GM19351 (cell line): ENCODE measurements at regions not wholly inside any gene's neighbourhood (a gene's known extent, or its start where the extent isn't known, plus 50 kb on each side); places are given as distances from the start of the nearest gene placed in this dataset.
"Not testable (repeated sequence)": the region's sequence is repeated elsewhere in the genome, so short reads cannot be mapped to it uniquely, and the experiment has no call there.

Source experiments
- ATAC-seq: cut with Tn5 transposase; IDR thresholded peaks from one replicate; pipeline ENCODE4 v1.9.1; 2021; ENCODE audit warnings: mild to moderate bottlenecking, moderate library complexity; ENCODE audit not compliant: unreplicated experiment

DNA sequence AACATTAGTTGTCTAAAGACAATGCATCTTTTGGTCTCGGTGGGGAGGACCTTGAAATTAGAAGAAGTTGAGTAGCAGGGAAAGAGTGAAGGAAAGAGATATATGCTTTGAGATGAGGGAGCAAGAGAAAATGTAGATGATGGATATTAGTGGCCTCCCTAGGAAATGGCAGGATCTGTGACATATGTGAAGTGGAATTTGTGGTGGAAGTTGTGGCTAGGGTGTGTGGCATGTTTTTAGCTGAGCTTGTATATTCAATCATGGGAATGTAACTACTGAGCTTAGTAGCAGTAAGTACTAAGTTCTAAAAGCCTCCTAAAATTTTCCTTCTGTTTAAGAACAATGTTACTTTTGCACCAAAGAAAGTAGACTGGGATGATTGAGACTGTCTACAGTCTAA is 382.8 kb upstream of the CTSO start:
- no peak for ATAC-seq

GRCh38 chr4:156335721-156336120 is 382.1 kb upstream of the CTSO start:
- no peak for ATAC-seq

DNA sequence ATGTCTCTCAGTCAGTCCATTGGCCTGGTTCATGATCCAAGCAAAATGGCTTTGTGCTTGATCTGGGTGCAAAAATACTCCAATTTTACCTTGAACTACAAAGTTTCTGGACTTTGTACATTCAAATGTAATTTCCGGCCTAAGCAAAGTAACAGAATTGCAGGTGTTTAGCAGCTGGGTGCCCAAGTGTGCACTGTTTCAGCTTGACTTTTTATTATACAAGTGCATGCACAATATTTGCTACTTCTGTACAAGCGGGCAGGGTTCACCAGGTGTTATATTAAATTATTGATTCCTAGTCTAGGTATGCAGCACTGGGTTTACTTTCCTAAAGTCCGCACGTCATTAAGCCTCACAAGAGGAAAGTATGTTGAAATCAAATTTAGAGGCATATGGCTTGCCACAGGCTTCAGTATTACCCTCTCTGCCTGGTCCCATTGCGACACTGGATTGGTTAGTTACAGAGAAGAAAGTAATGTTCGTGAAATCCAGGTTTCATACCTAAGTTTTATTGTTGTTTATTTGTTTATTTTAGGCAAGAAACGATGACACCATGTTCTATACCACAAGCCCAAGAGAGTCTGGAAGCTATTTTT is 376.9 kb upstream of the CTSO start:
- no peak for ATAC-seq

DNA sequence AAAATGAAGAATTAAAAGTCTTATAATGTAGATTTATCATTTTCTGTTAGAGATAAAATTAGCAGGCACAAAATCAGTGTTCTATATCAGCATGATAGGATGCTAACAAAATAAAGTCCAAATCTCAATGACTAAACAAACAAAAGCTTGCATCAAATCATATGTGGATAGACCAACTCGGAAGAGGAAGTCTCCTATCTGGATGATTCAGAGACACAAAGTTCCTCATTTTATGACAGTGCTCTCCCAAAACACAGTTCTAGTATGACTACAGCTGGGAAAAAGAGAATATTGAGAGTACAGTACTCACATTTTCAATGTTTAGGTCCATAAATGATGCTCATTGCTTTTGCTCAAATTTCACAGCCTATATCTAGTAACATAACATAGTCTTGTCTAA is 376.1 kb upstream of the CTSO start:
- ATAC-seq, result no peak

DNA sequence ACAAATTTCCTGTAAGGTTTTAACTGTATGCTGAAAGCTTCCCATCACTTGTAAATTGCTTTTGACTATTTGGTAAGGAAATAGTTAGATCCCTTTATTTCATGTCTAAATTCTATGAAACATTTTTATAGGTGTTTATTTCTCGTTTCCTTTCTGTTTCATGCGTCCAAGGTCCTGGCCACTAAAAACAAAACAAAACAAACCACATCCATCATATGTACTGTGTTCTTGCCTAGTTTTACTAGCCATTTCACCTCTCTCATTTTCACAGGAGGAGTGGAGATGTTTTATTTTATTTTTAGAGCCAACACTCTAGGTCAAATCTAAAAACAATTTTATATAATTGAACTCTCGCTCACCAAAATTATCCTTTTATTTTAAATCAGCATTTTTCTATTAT is 375.2 kb upstream of the CTSO start:
- no peak for ATAC-seq

- ATAC-seq, result no peak
Observed at GRCh38 chr4:156326246-156326645, 372.6 kb upstream of the CTSO start.

GRCh38 chr4:156322592-156322991 is 368.9 kb upstream of the CTSO start:
- ATAC-seq, result no peak

- ATAC-seq, result no peak
Observed at GRCh38 chr4:156321203-156321602, 367.5 kb upstream of the CTSO start.

GRCh38 chr4:156313497-156313896 is 359.8 kb upstream of the CTSO start:
- no peak for ATAC-seq

GRCh38 chr4:156312261-156312847 is 358.7 kb upstream of the CTSO start:
- ATAC-seq, result no peak

- no peak for ATAC-seq
Observed at GRCh38 chr4:156309031-156309430, 355.4 kb upstream of the CTSO start.

- ATAC-seq, result no peak
Observed at GRCh38 chr4:156303708-156304107, 350.0 kb upstream of the CTSO start.

DNA sequence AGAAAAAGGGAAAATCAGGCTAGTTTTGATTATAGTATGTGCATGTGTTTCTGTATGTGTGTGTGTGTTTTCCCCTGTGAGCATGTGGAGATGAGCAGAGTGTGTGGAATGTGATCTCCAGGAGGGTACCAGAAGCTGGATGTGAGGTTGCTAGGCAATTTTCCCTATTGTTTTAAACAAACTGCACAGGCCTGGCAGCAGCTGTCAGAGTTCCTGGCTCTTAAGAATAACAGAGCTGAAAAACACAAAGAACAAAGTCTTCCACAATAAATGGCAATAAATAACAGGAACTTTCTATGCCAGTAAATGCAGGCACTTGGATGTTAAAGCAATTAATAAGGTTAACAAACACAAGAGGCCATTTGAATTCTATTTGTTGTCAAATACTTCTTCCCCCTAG is 344.6 kb upstream of the CTSO start:
- ATAC-seq, result no peak

DNA sequence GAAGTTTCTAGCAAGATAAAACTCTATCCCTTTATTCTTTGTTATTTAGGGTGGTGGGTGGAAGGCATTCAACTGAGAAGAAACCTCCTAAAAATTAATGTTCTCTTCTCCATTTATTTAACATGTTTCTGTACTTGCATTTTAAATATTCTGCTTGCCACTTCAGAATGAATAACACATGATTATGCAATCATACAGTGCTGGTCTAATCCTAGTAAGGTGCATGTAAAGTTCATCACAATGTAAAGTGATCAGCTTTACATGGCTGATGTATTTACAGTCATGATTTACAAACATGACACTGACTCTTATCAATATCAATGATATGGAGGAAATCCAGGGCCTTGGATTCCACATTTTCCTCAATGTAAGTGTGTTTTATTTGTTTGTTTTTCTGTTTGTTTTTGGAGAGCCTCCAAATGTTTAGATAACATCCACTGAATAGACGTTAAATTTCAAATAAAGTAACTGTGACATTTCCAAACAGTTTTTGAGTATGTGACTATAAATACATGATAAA is 342.1 kb upstream of the CTSO start:
- ATAC-seq, result no peak

GRCh38 chr4:156294577-156294976 is 340.9 kb upstream of the CTSO start:
- no peak for ATAC-seq

GRCh38 chr4:156293657-156294297 is 340.1 kb upstream of the CTSO start:
- no peak for ATAC-seq

DNA sequence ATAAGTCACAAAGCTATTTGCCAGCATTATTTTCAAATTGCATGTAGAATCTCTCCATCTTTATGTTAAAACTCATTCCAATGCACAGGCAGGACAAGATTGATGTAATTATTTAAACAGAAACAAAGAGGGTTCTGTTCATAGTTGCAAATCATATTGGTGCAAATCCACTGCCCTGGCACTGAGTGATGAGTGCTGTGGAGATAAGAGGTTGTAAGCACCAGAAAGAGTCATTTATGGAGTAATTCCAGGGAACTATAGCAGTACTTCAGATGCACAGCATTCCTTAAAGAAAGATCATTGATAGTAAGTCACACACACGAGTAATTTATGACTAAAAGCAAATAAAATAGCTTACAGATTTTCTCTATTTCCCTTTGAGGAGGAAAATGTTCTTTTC is 337.7 kb upstream of the CTSO start:
- no peak for ATAC-seq

DNA sequence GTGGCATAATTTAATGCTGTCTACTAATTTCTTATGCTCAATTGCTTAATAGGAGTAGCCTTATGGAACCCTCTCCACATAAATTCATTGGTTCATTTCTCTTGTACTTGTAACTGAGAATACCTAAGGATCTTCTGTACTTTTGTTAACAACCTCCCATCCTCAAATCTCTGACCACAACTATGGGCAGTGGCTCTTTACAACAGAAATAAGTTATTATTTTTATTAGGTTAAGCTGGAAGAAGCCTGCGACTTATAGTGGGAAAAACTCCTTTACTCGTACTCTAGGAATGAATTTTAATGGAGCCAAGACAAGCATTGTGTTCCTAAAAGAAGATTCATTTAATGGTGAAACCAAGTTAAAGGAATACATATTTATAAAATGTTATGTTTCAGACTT is 337.1 kb upstream of the CTSO start:
- no peak for ATAC-seq

DNA sequence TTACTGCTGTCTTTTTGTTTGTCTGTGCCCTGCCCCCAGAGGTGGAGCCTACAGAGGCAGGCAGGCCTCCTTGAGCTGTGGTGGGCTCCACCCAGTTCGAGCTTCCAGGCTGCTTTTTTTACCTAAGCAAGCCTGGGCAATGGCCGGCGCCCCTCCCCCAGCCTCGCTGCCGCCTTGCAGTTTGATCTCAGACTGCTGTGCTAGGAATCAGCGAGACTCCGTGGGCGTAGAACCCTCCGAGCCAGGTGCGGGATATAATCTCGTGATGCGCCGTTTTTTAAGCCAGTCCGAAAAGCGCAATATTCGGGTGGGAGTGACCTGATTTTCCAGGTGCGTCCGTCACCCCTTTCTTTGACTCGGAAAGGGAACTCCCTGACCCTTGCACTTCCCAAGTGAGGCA is 336.4 kb upstream of the CTSO start:
- ATAC-seq, result not testable (repeated sequence)

DNA sequence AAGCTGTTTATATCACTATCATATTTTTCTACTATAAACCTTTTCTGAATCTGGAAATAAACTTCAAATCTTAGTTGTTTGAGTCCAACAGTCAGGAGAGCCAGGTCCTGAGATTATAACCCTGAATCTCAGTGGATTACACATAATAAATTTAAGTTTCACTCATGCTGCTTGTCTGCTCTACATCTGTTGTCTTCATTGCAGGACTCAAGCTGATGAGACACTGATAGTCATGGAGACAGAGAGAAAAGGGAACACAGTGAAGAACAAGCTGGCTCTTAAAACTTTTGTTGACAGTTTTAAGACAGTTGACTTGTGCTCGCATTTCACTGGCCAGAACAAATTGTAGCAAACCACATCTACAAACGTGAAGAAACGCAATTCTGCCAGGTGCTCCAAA is 327.0 kb upstream of the CTSO start:
- ATAC-seq, result no peak

- no peak for ATAC-seq
Observed at GRCh38 chr4:156265407-156265806, 311.7 kb upstream of the CTSO start.

- no peak for ATAC-seq
Observed at GRCh38 chr4:156261230-156261629, 307.6 kb upstream of the CTSO start.
